Body of pancreas (tissue), 1 donor: ENCODE measurements at regions not wholly inside any gene's neighbourhood (a gene's known extent, or its start where the extent isn't known, plus 50 kb on each side); places are given as distances from the start of the nearest gene placed in this dataset. TPM values are rescaled to one million over a fixed set of nuclear protein-coding genes. Genes with fewer than 3 reads are reported as not detected.

Experiments used
- small RNA-seq: library from RNA; depleted of rRNA; stranded (forward); fragments of <200 nt; gene quantifications from one replicate; pipeline ENCODE3, GENCODE V24; 2016

Small RNA genes in the stretch of these regions (small RNA-seq; reads per million reads assigned to genes)
- gene AL117339.3 (not detected), gene RNU6-1118P (not detected)
